ENCODE measurements at regions not wholly inside any gene's neighbourhood (a gene's known extent, or its start where the extent isn't known, plus 50 kb on each side); places are given as distances from the start of the nearest gene placed in this dataset.

DNA sequence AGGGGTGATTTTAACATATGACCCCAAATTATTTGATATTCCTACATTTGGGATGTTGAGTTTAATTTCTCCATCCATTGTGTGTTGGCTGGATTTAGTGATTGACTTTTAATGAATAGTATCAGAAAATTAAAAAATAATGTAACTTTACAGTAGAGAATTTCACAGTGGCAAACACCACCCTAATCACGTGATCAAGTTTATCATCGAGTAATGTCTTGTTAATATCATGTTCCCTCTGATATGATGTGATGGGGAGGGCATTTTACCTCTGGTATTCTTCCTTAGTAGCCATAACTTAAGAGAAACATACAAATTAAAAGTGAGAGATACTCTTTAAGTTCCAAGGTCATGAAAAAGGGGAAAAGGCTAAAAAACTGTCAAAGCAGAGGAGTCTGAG is 602.0 kb upstream of the CELF4 start:
- TF ChIP-seq, protein P1, sequence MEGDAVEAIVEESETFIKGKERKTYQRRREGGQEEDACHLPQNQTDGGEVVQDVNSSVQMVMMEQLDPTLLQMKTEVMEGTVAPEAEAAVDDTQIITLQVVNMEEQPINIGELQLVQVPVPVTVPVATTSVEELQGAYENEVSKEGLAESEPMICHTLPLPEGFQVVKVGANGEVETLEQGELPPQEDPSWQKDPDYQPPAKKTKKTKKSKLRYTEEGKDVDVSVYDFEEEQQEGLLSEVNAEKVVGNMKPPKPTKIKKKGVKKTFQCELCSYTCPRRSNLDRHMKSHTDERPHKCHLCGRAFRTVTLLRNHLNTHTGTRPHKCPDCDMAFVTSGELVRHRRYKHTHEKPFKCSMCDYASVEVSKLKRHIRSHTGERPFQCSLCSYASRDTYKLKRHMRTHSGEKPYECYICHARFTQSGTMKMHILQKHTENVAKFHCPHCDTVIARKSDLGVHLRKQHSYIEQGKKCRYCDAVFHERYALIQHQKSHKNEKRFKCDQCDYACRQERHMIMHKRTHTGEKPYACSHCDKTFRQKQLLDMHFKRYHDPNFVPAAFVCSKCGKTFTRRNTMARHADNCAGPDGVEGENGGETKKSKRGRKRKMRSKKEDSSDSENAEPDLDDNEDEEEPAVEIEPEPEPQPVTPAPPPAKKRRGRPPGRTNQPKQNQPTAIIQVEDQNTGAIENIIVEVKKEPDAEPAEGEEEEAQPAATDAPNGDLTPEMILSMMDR (IDR thresholded peaks at IDR 0.05): no peak
- no peak for TF ChIP-seq EZH2 (IDR thresholded peaks at IDR 0.05)
- TF ChIP-seq EZH2phosphoT487 (IDR thresholded peaks at IDR 0.05): no peak
